HFFc6 (cell line): ENCODE measurements at regions not wholly inside any gene's neighbourhood (a gene's known extent, or its start where the extent isn't known, plus 50 kb on each side); places are given as distances from the start of the nearest gene placed in this dataset.

ENCODE experiments used
- DNase-seq: peaks from one replicate; pipeline ENCODE4 v3.0.0-alpha.2; 2018
- H3K27ac Mint-ChIP-seq: 2 replicates; pipeline ENCODE4 v1.8.0; 2020; ENCODE audit warnings: mild to moderate bottlenecking, mixed read lengths
- H3K27me3 Mint-ChIP-seq: 2 replicates; pipeline ENCODE4 v1.8.0; 2021; ENCODE audit warnings: mild to moderate bottlenecking, moderate library complexity, mixed read lengths; ENCODE audit not compliant: insufficient read depth
- H3K36me3 Mint-ChIP-seq: 2 replicates; pipeline ENCODE4 v1.8.0; 2021; ENCODE audit warnings: low read depth, mixed read lengths
- H3K4me1 Mint-ChIP-seq: 2 replicates; pipeline ENCODE4 v1.8.0; 2020; ENCODE audit warnings: low read depth, mixed read lengths
- H3K4me3 Mint-ChIP-seq: 2 replicates; pipeline ENCODE4 v1.8.0; 2020; ENCODE audit warnings: mild to moderate bottlenecking, moderate library complexity, mixed read lengths
- H3K9me3 Mint-ChIP-seq: 2 replicates; pipeline ENCODE4 v1.8.0; 2020; ENCODE audit warnings: mild to moderate bottlenecking, mixed read lengths
- TF ChIP-seq, protein P1 (sequence below): fragments of 200-600 bp; sonication (generic); IDR thresholded peaks from 2 replicates; pipeline ENCODE4 v1.5.0; 2021; ENCODE audit warnings: antibody characterized with exemption, mild to moderate bottlenecking

DNA sequence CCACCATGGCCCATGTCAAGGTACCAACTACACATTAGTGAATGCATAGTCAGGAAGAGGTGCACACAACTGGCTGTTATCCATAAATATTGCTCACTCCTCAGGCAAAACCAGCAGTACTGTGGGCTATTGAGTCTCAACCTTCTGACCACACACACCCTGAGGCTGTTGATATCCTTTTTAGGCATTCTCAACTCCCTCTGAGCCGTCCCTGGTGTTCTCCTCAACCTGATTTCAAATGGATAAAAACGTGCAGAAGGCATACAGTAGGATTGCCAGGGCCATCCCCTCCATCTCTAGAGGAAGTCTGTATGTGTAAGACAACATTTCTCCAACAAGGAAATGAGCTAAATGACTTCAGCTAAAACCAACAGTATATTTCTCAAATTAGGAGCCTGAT lies 98.7 kb upstream of the KLHL13 start:
- H3K27me3 Mint-ChIP-seq, result peaks cover 1% of the 10 kb centered on the region; the same call in 1 of the 2 replicates
- H3K36me3 Mint-ChIP-seq, result no peaks in the 10 kb centered on the region
- no peak for DNase-seq
- no peak overlapping the region for H3K27ac Mint-ChIP-seq
- H3K4me3 Mint-ChIP-seq, result no peak overlapping the region
- H3K4me1 Mint-ChIP-seq, result no peaks in the 10 kb centered on the region
- TF ChIP-seq, protein P1, sequence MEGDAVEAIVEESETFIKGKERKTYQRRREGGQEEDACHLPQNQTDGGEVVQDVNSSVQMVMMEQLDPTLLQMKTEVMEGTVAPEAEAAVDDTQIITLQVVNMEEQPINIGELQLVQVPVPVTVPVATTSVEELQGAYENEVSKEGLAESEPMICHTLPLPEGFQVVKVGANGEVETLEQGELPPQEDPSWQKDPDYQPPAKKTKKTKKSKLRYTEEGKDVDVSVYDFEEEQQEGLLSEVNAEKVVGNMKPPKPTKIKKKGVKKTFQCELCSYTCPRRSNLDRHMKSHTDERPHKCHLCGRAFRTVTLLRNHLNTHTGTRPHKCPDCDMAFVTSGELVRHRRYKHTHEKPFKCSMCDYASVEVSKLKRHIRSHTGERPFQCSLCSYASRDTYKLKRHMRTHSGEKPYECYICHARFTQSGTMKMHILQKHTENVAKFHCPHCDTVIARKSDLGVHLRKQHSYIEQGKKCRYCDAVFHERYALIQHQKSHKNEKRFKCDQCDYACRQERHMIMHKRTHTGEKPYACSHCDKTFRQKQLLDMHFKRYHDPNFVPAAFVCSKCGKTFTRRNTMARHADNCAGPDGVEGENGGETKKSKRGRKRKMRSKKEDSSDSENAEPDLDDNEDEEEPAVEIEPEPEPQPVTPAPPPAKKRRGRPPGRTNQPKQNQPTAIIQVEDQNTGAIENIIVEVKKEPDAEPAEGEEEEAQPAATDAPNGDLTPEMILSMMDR, result no peak
- no peaks in the 10 kb centered on the region for H3K9me3 Mint-ChIP-seq

DNA sequence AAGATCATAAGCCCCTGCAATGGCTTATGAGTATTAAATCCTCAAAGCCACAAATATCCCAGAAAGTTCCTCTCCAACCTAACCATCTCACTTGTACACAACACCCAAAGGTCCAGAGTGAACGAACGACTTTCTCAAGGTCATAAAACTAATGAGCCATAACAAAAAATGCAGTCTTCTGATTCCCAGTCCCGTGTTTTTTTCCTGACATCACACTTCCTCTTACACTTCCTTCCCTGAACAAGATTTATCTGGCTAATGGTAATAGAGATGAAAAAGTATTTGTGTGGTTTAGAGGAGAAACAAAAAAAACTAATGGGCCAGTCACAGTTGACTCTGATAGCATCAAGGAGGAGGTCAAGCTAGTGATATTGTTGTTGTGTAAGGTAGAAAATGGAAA lies 99.5 kb upstream of the KLHL13 start:
- no peaks in the 10 kb centered on the region for H3K4me1 Mint-ChIP-seq
- H3K4me3 Mint-ChIP-seq, result no peak overlapping the region
- TF ChIP-seq, protein P1, result no peak
- peaks cover 1% of the 10 kb centered on the region; the same call in 1 of the 2 replicates for H3K27me3 Mint-ChIP-seq
- DNase-seq, result no peak
- no peaks in the 10 kb centered on the region for H3K36me3 Mint-ChIP-seq
- H3K9me3 Mint-ChIP-seq, result no peaks in the 10 kb centered on the region
- no peak overlapping the region for H3K27ac Mint-ChIP-seq

DNA sequence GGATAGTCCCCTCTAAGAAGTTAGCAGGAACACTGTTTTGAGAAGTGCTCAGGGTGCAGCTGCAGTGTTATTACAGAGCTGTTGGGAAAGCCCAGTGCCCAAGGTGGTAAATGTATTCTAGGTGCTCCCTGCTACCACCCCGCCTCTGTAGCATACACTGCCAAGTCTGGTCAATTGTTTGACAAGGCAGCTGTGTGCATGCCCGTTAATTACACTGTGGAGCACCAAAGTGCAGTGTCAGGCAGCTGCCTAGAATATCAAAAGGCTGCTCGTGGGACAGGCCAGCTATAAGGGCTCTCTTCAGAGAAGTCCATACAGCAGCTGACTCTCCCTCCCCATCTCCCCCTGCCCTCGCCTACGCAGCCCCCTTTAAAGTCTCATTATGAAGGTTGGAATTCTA lies 99.9 kb upstream of the KLHL13 start:
- DNase-seq, result no peak
- no peak overlapping the region for H3K27ac Mint-ChIP-seq
- H3K4me3 Mint-ChIP-seq, result no peak overlapping the region
- H3K9me3 Mint-ChIP-seq, result no peaks in the 10 kb centered on the region
- no peaks in the 10 kb centered on the region for H3K36me3 Mint-ChIP-seq
- TF ChIP-seq, protein P1, result no peak
- no peaks in the 10 kb centered on the region for H3K4me1 Mint-ChIP-seq
- H3K27me3 Mint-ChIP-seq, result peaks cover 1% of the 10 kb centered on the region; the same call in 1 of the 2 replicates

DNA sequence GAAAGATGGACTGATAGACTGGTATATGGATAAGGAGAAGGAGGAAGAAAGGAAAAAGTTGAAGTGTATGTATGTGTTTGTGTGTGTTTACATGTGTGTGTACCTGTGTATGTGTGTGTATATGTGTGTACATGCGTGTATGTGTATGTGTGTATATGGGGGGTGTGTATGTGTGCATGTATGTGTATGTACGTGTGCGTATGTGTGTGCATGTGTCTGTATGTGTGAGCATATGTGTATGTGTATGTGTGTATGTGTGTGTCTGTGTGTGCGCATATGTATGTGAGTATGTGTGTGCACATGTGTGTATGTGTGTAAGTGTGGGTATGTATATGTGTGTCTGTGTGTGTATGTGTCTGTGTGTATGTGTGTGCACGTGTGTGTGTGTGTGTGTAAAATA lies 101.5 kb upstream of the KLHL13 start:
- no peak overlapping the region for H3K27ac Mint-ChIP-seq
- H3K4me1 Mint-ChIP-seq, result no peaks in the 10 kb centered on the region
- H3K9me3 Mint-ChIP-seq, result no peaks in the 10 kb centered on the region
- TF ChIP-seq, protein P1, result no peak
- H3K4me3 Mint-ChIP-seq, result no peak overlapping the region
- H3K27me3 Mint-ChIP-seq, result peaks cover 1% of the 10 kb centered on the region; the same call in 1 of the 2 replicates
- H3K36me3 Mint-ChIP-seq, result no peaks in the 10 kb centered on the region
- no peak for DNase-seq

DNA sequence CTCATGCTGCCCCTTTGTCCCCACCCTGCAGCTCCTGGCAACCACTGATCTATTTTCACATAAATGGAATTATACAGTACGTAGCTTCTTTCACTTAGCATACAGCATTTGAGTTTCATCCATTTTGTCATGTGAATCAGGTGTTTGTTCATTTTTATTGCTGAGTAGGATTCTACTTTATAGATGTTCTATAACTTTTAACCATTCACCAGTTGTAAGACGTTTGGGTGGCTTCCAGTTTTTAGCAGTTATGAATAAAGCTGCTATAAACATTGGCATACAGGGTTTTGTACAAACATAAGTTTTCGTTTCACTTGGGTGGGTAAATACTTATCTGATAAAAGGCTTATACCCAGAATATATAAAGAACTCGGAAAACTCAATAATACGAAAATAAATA lies 102.3 kb upstream of the KLHL13 start:
- H3K27ac Mint-ChIP-seq, result no peak overlapping the region
- H3K36me3 Mint-ChIP-seq, result no peaks in the 10 kb centered on the region
- H3K4me1 Mint-ChIP-seq, result no peaks in the 10 kb centered on the region
- TF ChIP-seq, protein P1, result no peak
- H3K27me3 Mint-ChIP-seq, result no peaks in the 10 kb centered on the region
- no peak for DNase-seq
- H3K9me3 Mint-ChIP-seq, result no peaks in the 10 kb centered on the region
- H3K4me3 Mint-ChIP-seq, result no peak overlapping the region

DNA sequence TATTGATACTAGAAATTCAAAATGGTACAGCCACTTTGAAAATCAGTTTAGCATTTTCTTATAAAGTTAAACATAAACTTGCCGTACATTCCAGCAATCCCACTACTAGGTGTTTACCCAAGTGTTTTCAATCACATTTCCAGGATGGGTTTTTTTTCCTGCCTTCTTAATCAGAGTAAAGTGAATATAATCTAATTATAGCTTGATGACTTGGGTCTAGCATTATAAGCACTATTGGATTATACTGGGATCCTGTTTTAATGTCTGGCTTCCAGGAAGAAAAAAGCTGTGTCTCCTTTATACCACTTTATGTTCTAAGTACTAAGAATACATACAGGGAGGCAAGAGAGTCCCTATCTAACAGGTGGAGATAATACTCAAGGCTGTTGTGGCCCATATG lies 103.3 kb upstream of the KLHL13 start:
- no peak for DNase-seq
- TF ChIP-seq, protein P1, result no peak
- H3K9me3 Mint-ChIP-seq, result no peaks in the 10 kb centered on the region
- H3K36me3 Mint-ChIP-seq, result no peaks in the 10 kb centered on the region
- H3K27me3 Mint-ChIP-seq, result no peaks in the 10 kb centered on the region
- no peaks in the 10 kb centered on the region for H3K4me1 Mint-ChIP-seq
- no peak overlapping the region for H3K27ac Mint-ChIP-seq
- H3K4me3 Mint-ChIP-seq, result no peak overlapping the region
